OCI-LY7 (cell line): ENCODE measurements at regions not wholly inside any gene's neighbourhood (a gene's known extent, or its start where the extent isn't known, plus 50 kb on each side); places are given as distances from the start of the nearest gene placed in this dataset.
"Not testable (repeated sequence)": the region's sequence is repeated elsewhere in the genome, so short reads cannot be mapped to it uniquely, and the experiment has no call there.

ENCODE experiments used
- CTCF ChIP-seq: fragments of 200-600 bp; sonication (generic); conservative IDR thresholded peaks from 2 replicates; pipeline ENCODE4 v1.5.1; 2014; ENCODE audit warnings: mild to moderate bottlenecking, antibody characterized with exemption, low read length, moderate library complexity, mixed read lengths
- EZH2phosphoT487 ChIP-seq: fragments of 200-600 bp; sonication (generic); IDR thresholded peaks from 2 replicates; pipeline ENCODE4 v1.6.1; 2018; ENCODE audit warnings: low read depth, borderline replicate concordance, mild to moderate bottlenecking, mixed run types, antibody characterized with exemption, low read length, moderate library complexity, mixed read lengths

- TF ChIP-seq CTCF, EZH2phosphoT487: not testable (repeated sequence)
Measured at GRCh38 chr22:22056809-22057594, 74.4 kb upstream of the TOP3B start.
